ENCODE measurements at regions not wholly inside any gene's neighbourhood (a gene's known extent, or its start where the extent isn't known, plus 50 kb on each side); places are given as distances from the start of the nearest gene placed in this dataset.

DNA sequence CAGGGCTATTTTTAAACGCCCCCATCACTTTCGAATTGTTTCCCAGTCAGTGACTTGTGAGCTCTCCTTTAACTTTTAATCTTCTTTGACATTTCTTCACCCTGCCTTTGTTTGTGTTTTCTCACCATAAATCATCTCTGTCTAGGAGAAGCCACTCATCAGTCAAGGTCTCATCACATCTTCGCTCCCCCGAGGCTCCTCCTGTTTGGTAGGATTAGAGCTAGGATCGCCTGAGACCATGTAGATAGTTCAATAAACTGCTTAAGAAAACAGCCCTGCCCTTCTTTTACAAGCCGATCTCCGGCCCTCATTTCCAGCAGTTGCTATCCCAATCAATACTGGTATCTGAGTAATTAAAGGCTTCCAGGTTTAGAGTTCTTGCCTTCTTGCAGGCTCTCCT, 472.8 kb upstream of the ADARB2 start:
- no peak for TF ChIP-seq EZH2phosphoT487 (IDR thresholded peaks at IDR 0.05; ENCODE audit: borderline replicate concordance, low read depth, low read length)
- TF ChIP-seq, protein P1, sequence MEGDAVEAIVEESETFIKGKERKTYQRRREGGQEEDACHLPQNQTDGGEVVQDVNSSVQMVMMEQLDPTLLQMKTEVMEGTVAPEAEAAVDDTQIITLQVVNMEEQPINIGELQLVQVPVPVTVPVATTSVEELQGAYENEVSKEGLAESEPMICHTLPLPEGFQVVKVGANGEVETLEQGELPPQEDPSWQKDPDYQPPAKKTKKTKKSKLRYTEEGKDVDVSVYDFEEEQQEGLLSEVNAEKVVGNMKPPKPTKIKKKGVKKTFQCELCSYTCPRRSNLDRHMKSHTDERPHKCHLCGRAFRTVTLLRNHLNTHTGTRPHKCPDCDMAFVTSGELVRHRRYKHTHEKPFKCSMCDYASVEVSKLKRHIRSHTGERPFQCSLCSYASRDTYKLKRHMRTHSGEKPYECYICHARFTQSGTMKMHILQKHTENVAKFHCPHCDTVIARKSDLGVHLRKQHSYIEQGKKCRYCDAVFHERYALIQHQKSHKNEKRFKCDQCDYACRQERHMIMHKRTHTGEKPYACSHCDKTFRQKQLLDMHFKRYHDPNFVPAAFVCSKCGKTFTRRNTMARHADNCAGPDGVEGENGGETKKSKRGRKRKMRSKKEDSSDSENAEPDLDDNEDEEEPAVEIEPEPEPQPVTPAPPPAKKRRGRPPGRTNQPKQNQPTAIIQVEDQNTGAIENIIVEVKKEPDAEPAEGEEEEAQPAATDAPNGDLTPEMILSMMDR (conservative IDR thresholded peaks at IDR 0.05; ENCODE audit: low read length): no peak
